Thoracic aorta (tissue), 2 donors: ENCODE measurements at regions not wholly inside any gene's neighbourhood (a gene's known extent, or its start where the extent isn't known, plus 50 kb on each side); places are given as distances from the start of the nearest gene placed in this dataset.

Experiments
- ATAC-seq: fragments of 150-250 bp; one replicate; pipeline ENCODE4 v1.8.0; 2017; ENCODE audit warnings: low read depth; ENCODE audit not compliant: insufficient number of reproducible peaks, low FRiP score
- DNase-seq: peaks from one replicate; pipeline ENCODE4 v3.0.0-alpha.2; 2020; ENCODE audit warnings: low spot score
- H3K27ac ChIP-seq, 2 donors: fragments of 200-600 bp; sonication (generic); 1 replicate in 1 of 2; 2 replicates in 1 of 2; pipeline ENCODE4 v1.5.1; 2016; ENCODE audit warnings: mild to moderate bottlenecking in 2 of 2, moderate library complexity in 2 of 2
- H3K27me3 ChIP-seq: fragments of 200-600 bp; sonication (generic); replicated peaks from 2 replicates; pipeline ENCODE4 v1.6.0; 2016; ENCODE audit warnings: mild to moderate bottlenecking; ENCODE audit not compliant: insufficient read depth
- H3K36me3 ChIP-seq: fragments of 200-600 bp; sonication (generic); one replicate; pipeline ENCODE4 v1.5.1; 2016
- H3K4me1 ChIP-seq, 2 donors: fragments of 200-600 bp; sonication (generic); 1 replicate in 1 of 2; 2 replicates in 1 of 2; pipeline versions ENCODE4 v1.5.1 to v1.6.0; 2016; ENCODE audit warnings: low read depth in 2 of 2, mild to moderate bottlenecking in 1 of 2; ENCODE audit not compliant: control insufficient read depth in 1 of 2
- H3K4me3 ChIP-seq: fragments of 200-600 bp; sonication (generic); 2 replicates; pipeline ENCODE4 v1.5.1; 2016; ENCODE audit warnings: mild to moderate bottlenecking
- H3K9me3 ChIP-seq: fragments of 200-600 bp; sonication (generic); 2 replicates; pipeline ENCODE4 v1.5.1; 2016
- CTCF ChIP-seq: fragments of 200-600 bp; sonication (generic); IDR thresholded peaks from one replicate; pipeline ENCODE4 v1.5.1; 2019; ENCODE audit warnings: antibody characterized with exemption

GRCh38 chr15:77544162-77544561, 88.5 kb downstream of the LINGO1 start:
- no peak overlapping the region for H3K4me3 ChIP-seq
- DNase-seq: no peak
- H3K36me3 ChIP-seq: no peaks in the 10 kb centered on the region
- H3K9me3 ChIP-seq: no peaks in the 10 kb centered on the region
- ATAC-seq: no peak
- no peak for TF ChIP-seq CTCF
- peaks cover 3 to 16% of the 10 kb centered on the region in 2 donors for H3K4me1 ChIP-seq
- H3K27ac ChIP-seq: no peak overlapping the region
- H3K27me3 ChIP-seq: no peaks in the 10 kb centered on the region

- H3K27ac ChIP-seq: no peak overlapping the region
- peak; percentile 95 for TF ChIP-seq CTCF
- H3K4me1 ChIP-seq: peaks cover 3 to 16% of the 10 kb centered on the region in 2 donors
- peak overlapping the region; percentile 67 for H3K4me3 ChIP-seq
- H3K36me3 ChIP-seq: no peaks in the 10 kb centered on the region
- no peaks in the 10 kb centered on the region for H3K27me3 ChIP-seq
- peak; percentile 20 for DNase-seq
- no peaks in the 10 kb centered on the region for H3K9me3 ChIP-seq
- peak; percentile 70 for ATAC-seq
These were observed 89.4 kb downstream of the LINGO1 start for GRCh38 chr15:77543159-77543882.

GRCh38 chr15:77542491-77543001, 90.2 kb downstream of the LINGO1 start:
- Histone ChIP-seq H3K9me3 (no peaks in the 10 kb centered on the region), H3K36me3 (no peaks in the 10 kb centered on the region), H3K4me1 (peaks cover 3 to 16% of the 10 kb centered on the region in 2 donors), H3K27me3 (no peaks in the 10 kb centered on the region), H3K27ac (no peak overlapping the region), H3K4me3 (no peak overlapping the region)
- ATAC-seq: no peak
- no peak for DNase-seq
- TF ChIP-seq CTCF: no peak

GRCh38 chr15:77541421-77542181, 91.1 kb downstream of the LINGO1 start:
- H3K4me1 ChIP-seq: peaks cover 3 to 16% of the 10 kb centered on the region in 2 donors

More at GRCh38 chr15:77541421-77542181, 91.1 kb downstream of the LINGO1 start:
- DNase-seq (no peak), ATAC-seq (no peak)
- TF ChIP-seq CTCF: no peak
- no peaks in the 10 kb centered on the region for H3K9me3 ChIP-seq
- no peak overlapping the region for H3K27ac ChIP-seq
- H3K4me3 ChIP-seq: no peak overlapping the region
- no peaks in the 10 kb centered on the region for H3K27me3 ChIP-seq
- H3K36me3 ChIP-seq: no peaks in the 10 kb centered on the region
